Activated CD4-positive, alpha-beta T cell treated with anti-CD3 and anti-CD28 coated beads, Interleukin-2, amount 10 ng/mL, durations not matched to agents 7 days and 5 days (primary cell): ENCODE measurements at regions not wholly inside any gene's neighbourhood (a gene's known extent, or its start where the extent isn't known, plus 50 kb on each side); places are given as distances from the start of the nearest gene placed in this dataset.

Experiments
- CTCF ChIA-PET: fragments of 350-600 bp; sonication (Branson Sonifier 250); formaldehyde crosslinking; loops from one replicate; lab custom pipeline; 2021; ENCODE audit warnings: antibody characterized with exemption; lab: Charles Lee
- POLR2A ChIA-PET: fragments of 350-600 bp; sonication (Branson Sonifier 250); formaldehyde crosslinking; loops from one replicate; lab custom pipeline; 2021; ENCODE audit warnings: antibody characterized with exemption; lab: Charles Lee
- DNase-seq: peaks from one replicate; pipeline ENCODE4 v3.0.0-alpha.2; 2020
- H3K27ac Mint-ChIP-seq: one replicate; pipeline ENCODE4 v1.8.0; 2021; ENCODE audit warnings: mild to moderate bottlenecking, moderate library complexity, mixed read lengths
- H3K27me3 Mint-ChIP-seq: one replicate; pipeline ENCODE4 v1.8.0; 2021; ENCODE audit warnings: mixed read lengths
- H3K36me3 Mint-ChIP-seq: one replicate; pipeline ENCODE4 v1.8.0; 2021; ENCODE audit warnings: low read depth, mixed read lengths
- H3K4me1 Mint-ChIP-seq: one replicate; pipeline ENCODE4 v1.8.0; 2021; ENCODE audit warnings: mixed read lengths
- H3K4me3 Mint-ChIP-seq: one replicate; pipeline ENCODE4 v1.8.0; 2021; ENCODE audit warnings: mild to moderate bottlenecking, moderate library complexity, mixed read lengths
- H3K9me3 Mint-ChIP-seq: one replicate; pipeline ENCODE4 v1.8.0; 2021; ENCODE audit warnings: mixed read lengths
- microRNA-seq: library from miRNA; unstranded; fragments of <30 nt; microRNA quantifications from one replicate; pipeline ENCODE4 v1.2.0, GENCODE V29; 2021; ENCODE audit warnings: borderline microRNAs expressed, borderline replicate concordance

- H3K9me3 Mint-ChIP-seq, result peaks cover 6% of the 10 kb centered on the region
Measured at GRCh38 chr11:104219096-104219495, 55.1 kb upstream of the PDGFD start.

GRCh38 chr11:104214517-104214916, 50.6 kb upstream of the PDGFD start:
- Mint-ChIP-seq H3K4me3 (no peak overlapping the region), H3K27me3 (no peaks in the 10 kb centered on the region), H3K27ac (no peak overlapping the region), H3K9me3 (peaks cover 4% of the 10 kb centered on the region), H3K4me1 (no peaks in the 10 kb centered on the region), H3K36me3 (no peaks in the 10 kb centered on the region)
- POLR2A ChIA-PET, result no interaction called here
- DNase-seq, result no peak
- CTCF ChIA-PET, result no interaction called here

More at GRCh38 chr11:104219096-104219495, 55.1 kb upstream of the PDGFD start:
- no peak for DNase-seq
- Mint-ChIP-seq H3K4me1 (no peaks in the 10 kb centered on the region), H3K27ac (no peak overlapping the region), H3K27me3 (no peaks in the 10 kb centered on the region), H3K4me3 (no peak overlapping the region), H3K36me3 (no peaks in the 10 kb centered on the region)
- ChIA-PET POLR2A (no interaction called here), CTCF (no interaction called here)

Small RNA genes in the stretch of these regions (microRNA-seq; reads per million reads assigned to microRNA genes)
- gene MIR7641-1, result 1.7 reads per million
